NCI-H1092 treated with DMSO at 0.1 percent for 48 hours (cell line): ENCODE measurements at regions not wholly inside any gene's neighbourhood (a gene's known extent, or its start where the extent isn't known, plus 50 kb on each side); places are given as distances from the start of the nearest gene placed in this dataset.

Experiments used
- DNase-seq: peaks from one replicate; lab custom pipeline; 2025; lab: John Stamatoyannopoulos, UW

DNA sequence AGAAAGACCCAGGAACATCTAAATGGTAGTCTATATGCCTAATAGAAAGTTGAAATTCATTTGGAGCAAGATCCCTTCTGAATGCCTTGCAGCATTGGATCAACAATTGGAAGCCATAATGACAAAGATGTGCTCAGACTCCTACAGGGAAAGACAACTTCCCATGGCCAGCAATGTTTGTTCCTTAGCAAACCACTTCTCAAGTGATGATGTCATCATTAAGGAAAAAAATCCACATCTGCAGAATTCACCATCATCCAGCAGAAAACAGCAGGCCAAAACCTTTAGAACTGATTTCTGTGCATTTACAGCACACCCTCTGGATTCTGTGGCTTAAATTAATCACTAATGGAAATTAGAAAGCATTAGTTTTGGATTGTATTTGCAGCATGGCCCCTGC, 82.4 kb upstream of the ZIC3 start:
- no peak for DNase-seq

DNA sequence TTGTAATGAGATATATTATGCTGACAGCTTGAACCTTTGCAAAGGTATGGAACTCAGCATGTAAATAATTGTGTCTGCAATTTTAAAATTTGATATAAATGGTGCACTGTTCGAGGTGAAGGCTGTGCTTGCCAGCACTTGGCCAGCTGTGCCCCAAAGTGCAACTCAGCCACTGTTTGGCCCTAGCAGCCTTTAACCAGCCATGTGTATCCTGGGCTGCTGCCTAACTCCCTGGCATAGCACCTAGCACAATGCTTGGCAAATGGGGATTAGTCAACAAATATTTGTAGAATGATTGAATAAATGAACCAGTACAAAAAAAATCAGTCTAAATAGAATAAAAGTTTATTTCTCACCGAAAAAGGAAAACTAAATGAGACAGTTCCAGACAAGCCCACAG, 83.8 kb upstream of the ZIC3 start:
- DNase-seq, result peak; percentile 16

DNA sequence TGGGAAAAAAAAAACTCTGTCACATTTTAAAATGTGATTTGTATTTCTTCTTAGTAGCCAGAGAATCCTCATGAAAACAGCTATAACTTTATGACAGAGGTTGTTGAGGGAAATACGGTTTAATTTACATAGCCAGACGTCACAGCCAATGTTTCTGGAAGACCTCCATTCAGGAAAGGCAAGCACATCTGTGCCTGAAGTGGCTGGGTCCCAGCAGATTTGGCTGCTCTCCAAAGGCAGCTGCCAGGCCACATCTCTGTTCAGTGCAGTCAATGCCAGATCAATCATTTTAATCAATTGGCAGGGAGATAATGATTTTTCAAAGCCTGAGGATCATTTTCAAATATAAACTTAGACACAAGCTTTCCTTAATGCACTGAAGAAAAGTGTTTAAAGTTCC, 86.5 kb upstream of the ZIC3 start:
- peak; percentile 52 for DNase-seq

DNA sequence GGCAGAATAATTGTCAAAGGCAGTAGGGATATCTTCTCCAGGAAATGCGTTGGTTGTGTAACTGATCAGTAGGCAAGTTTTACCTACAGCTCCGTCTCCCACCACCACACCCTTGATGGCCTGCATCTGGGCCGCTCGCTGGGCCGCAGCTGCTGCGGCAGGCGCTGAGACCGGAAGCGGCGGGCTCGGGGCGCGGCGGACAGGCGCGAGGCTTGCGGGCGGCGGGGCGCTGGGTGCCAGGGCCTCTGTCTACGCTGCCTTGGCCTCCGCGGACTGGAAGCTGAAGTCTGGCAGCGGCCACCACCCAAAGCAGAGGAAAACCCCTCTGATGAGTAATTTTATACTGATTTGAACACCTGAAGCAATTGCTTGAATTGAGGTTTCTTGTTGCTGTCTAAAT, 124.2 kb upstream of the ZIC3 start:
- no peak for DNase-seq

DNA sequence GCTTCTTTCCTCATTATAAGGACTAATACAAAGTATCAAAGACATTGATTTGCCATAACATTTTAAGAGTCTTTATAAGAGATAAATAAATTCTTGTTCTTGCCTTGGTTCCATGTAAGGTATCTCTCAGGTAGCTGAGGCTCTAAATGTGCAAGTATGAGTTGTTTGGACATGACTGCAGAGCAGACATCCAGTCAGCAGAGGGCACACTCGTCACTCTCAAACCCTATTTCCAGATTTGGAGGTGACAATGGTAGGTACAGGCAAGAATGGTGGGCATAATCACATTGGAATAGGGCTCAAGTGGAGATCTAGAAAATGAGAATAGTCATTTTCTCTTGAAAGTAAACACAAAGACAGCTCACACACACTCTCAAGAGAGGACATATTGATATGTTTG, 133.3 kb upstream of the ZIC3 start:
- peak; percentile 54 for DNase-seq

DNA sequence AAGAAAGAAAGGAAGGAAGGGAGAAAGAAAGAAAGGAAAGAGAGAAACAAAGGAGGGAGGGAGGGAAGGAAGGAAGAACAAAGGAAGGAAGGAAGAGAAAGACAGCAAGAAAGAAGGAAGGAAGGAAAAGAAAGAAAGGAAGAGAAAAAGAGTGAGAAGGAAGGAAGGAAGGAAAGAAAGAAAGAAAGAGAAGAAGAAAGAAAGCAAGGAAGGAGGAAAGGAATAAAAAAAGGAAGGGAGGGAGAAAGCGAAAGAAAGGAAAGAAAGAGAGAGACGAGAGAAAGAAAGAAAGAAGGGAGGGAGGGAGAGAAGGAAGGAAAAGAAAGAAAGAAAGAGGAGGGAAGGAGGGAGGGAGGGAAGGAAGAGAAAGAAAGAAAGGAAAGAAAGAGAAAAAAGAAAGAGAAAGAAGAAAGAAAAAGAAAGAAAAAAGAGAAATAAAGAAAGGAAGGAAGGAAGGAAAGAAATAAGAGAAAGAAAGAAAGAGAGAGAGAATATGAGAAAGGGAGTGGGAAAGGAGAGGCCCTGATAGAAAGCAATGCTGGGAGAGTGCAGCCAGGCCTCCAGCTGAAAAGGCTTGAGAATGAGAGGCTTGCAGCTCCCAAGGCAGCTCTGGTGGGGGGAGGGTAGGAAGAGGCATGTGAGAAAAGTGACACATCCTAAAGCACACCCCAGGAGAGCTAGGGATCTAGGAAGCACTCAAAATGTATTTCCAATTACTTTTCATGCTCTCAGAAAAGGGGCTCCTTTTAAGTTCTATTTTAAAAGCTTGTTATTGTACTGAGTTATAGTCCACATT, 134.0 kb upstream of the ZIC3 start:
- DNase-seq, result no peak

DNA sequence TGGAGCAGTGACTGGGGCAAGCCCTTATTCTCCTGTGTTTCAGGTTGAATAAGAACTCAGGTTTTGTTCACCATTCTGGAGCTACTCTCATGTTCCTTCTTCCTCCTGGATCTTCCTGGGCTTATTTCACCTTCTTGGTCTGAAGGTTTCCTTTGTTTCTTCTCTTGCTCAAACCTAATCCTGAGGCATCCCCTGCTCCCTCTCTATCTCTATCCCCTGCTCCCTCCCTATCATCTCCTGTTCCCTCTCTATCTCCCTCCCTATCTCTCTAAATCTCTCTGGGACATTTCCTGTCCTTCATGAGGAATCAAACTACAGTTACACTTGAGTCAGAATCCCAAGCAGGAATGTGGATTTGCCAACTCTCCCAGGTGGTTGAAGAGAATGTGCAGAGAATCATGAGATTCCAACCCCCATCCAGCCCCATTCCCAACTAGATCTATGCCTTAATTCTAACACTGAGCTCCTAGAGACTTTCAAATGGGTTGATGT, 134.9 kb upstream of the ZIC3 start:
- DNase-seq, result no peak

DNA sequence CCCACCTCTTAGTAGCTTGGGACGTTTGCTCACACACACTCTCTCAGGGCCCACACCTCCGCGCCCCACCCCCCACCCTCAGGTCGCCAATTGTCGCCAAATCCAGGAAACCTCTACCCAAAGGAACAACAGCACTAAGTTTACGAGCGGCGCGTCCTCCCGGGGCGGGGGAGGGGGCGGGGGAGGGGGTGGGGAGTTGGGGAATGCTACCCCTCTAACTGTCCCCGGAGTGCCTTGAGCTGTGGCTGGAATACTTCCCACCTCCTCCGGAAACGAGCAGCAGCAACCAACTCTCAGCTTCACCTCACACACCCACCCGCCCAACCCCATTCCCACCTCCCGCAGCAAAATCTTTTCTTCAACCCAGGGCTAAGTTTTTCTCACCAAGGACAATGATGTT, 135.6 kb upstream of the ZIC3 start:
- DNase-seq, result no peak

DNA sequence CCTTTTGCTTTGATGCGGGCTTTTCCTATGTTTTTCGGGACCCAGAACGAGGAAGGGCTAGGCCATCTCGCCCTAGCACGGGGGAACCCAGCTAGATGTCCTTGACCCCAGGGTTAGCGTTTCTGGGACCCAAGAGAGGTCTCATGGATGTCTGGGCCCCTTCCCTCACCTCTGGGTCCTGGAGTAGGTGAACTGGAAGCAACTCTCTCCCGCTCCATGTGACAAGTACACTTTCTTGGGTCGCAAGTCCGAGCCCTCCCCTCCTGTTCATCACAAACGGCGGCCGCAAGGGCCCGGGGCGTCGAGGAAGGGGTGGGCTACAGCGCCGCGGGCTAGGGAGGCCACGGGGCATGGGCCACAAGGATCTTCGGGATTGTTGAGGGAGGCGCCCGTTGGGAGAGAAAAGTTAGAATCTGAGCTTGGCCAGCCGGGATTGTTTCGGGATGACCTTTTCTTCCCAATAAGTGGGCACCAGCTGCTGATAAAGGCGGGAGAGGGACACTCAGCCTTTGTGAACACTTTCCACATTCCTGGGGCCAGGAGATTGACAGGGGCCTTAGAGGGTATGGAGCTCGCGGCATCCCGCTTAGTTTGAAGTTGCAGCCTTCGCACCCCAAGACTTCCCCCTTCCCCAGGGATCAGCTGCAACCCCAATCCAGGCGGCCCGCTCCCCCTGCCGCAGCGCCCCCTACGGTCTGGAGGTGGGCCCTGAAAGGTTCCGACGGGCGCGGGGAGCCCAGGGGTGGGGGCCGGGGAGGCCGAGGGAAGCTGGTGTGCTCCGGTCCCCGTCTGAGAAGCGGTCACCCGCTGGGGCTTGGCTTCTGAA, 136.9 kb upstream of the ZIC3 start:
- DNase-seq, result no peak

DNA sequence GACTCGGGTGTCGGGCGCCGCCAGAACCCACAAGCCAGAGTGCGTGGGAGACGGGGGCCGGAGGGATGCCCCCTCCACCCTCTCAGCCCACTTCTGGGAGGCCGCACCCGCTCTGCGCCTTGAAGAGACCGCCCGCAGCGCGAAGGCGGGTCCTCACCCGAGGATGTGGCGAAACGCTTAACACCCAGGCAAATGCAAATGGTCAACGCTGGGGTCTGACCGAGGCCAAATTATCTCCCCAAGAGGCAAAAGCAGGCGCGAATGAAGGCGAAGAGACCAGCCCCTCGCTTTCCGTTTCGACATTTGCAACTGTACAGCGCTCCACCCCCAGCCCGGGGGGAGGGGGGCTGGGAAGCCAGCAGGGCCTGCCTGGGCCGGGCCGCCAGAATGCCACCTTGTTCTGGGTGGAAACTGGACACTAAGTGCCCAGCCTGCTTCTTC, 137.7 kb upstream of the ZIC3 start:
- no peak for DNase-seq

DNA sequence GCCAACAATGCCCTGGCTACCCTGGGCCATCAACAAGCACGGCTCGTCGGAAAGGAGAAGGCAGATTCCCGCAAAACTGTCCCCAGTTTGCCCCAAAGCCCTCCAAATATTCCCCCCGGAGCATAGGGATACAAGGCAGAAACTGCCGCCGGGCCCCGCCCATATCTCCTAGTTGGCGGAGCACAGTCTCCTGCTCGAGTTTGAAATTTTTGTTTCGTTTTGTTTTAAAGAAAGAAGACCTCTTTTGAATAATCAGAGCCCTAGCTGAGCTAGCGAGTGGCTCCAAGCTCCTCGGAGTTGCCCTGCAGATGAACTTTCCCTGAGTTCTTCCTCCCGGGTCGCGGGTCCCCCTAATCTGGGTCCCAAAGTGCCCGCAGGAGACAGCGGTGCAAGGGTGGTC, 138.1 kb upstream of the ZIC3 start:
- no peak for DNase-seq

DNA sequence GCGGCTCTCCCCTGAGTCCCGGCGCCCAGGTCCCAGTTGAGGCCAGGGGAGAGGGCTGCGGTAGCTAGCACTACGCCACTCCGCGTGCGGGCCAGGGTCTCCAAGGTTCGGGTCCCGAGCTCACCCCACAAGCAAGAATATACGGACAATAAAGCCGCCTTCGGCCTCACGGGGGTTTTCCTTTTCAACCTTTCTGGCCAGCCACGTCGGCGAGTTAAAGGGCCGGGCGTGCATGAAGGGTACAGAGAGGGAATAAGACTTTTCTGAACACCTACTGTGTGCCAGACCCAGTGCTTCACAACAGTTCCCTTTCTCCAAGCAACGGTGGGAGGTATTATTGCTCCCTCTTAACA, 138.5 kb upstream of the ZIC3 start:
- no peak for DNase-seq

DNA sequence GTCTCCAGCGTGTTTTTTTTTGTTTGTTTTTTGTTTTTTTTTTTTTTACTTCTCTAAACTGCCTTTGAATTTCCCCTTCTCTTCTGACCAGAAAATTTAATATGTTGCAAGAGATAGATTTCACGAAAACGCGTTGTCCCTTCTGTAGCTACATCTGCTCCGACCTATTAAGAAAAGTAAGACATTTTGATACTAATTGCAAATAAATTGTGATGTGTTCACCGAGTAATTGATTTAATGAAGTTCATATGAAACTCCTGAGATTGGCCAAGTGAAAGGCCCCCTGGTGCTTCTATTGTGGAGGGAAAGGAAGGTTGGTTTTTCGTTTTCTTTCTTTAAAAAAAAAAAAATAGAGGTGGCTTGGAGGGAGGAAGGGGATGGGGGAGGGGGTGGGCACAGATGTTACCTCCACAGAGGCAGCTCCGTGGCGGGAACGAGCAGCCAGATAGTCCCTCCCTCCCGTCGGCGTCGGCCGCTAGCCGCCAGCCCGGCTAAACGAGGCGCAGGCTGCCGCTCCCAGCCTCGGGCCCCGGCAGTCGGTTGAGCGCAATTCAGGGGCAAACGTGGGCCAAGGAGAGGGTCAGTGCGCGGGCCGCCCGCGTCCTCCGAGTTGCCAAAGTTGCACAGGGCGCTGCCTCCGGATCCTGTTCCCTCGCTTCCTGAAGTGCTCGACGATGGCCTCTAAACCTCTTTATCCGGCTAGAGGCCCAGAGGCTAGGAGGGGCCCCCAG, 139.1 kb upstream of the ZIC3 start:
- DNase-seq, result no peak

DNA sequence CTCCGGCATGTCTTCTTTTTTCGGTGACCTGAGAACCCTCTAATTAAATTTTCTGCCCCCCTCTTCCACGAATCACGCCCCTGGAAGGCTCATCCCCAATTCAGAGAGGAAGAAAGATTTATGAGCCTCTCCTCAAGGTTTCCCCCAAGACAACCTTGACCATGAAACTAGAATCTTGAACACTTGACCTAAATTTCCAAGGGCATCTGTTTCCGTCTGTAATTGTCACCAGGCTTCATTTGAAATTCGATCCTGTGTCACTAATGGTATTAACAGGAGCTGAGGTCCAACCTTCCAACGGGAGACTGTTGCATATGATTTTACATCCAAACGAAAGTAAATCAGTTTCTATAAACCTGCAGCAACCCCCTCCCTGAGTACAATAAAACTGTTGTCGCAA, 139.9 kb upstream of the ZIC3 start:
- no peak for DNase-seq

DNA sequence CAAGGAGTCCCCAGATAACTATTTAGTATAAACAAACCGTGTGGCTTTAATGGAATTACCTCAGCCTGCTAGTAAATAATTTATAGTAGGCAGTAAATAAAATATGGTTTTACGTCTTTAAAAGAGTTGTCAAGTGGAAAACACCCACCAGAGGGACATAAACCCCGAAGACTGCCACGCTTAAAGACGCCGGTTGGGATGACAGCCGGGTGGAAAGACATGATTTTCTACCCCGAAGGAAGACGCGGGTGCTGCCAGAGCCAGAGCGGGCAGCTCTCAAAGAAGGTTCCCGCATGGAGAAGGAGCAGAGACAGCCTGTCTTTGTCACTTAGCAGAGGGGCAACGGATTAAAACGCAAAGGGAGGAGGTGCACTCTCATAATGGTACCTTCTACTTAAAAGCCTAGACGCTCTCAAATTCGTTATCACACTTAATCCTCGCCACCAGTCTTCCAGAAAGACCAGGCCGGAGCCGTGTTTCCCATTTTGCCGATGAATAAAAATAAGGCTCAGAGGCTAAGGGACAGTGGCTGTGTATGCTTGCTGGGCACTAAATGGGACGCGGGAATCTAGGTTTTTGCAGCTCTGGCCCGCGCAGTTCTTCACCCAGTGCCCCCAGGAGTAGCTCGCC, 140.5 kb upstream of the ZIC3 start:
- no peak for DNase-seq

DNA sequence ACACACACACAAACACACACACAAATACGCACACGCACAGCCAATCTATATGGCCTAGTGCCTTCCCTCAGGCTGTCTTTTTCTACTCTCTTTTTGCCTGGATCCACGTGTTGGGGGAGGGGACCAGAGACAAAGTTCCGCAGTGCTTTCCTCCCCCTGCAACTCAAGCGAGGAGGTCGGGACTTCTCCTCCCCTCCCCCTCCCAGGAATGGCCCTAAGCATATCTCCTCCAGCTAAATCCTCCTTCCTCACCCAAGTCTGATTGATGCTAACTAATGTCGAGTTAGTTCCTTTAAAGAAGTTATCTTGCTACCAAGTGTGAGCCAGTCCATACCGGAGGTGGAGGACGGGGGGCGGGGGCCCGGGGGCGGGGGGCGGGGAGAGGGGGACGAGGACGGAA, 141.2 kb upstream of the ZIC3 start:
- DNase-seq, result no peak

DNA sequence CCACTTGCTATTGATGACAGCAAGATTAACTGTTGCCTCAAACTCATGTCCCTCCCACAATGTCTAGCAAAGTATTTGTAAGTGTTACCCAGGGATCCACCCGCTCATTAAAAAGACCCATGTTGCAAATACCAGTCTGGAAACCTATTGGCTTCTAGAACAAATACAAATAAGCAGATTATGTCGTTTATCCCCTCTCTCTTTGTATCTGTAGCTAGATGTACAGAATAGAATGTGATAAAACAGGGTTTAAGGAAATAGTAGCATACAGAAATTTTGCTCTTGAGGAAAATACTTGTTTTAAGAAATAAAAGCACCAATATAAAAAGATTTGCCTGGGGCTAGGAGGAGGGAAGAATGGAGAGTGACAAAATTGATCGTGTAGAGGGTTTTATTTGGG, 142.7 kb upstream of the ZIC3 start:
- no peak for DNase-seq

DNA sequence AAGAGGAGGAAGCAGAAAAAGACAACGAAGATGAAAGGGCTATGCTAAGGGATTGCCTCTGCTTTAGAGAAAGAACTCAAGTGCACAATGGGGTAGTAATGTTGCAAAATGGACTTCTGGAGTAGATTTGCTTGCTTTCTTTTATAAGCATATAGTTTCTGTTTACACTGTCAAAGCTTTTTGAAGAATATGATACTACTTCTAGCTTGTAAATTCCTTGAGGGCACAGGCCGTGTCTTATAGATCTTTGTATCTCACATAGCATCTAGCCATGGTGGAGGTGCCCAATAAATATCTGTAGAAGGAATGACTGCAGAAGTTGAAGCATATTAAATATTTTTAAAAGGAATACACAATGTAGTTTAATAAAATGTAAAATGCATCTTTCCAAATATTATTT, 147.8 kb upstream of the ZIC3 start:
- no peak for DNase-seq

DNA sequence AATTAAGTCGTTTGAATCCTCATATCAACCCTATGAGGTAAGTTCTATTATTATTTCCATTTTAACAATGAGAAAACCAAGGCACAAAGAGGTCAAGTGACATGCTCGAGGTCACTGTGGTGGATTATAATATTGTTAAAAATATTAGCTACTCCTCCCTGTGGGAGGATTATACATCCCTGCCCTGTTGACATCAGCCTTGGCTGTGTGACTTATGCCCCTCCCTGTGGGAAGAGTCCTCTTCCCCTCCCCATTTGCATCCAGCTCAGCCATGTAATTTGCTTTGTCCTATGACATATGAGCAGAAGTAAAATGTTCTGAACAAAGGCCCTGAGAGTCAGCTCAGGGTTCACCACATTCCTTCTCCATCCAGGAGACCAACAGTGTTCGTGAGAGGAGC, 152.7 kb upstream of the ZIC3 start:
- no peak for DNase-seq

DNA sequence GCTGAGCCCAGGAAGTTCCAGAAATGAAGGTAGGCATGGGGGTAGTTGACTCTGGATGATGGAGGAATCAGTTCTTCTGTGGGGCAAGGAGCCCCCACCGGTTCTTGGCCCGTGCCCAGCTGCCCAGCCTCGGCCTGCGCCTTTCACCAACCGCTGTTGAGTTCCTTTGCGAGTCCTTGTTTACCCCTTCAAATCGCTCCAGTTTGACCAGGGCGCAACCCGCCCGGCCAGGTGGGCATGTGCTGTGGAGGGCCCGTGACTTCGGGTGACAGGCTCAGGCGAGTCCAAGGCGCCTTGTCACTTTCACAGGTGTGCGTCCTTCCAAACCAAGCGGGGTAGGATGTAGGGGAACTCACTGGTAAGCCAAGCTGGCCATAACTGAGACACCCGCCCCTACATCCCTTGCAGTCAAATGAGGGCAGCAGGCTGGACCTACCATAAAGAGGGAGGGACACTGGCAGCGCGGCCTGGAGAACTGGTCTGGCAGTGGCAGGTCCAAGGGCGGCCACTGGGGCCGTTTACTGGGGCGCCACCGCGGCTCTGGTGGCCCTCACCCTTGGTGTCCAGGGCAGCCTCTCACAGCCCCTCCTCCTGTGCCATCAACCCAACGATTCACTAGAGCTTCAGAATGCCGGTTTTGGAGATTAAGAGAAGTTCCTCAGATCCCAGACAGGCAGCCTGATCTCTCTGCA, 160.3 kb upstream of the ZIC3 start:
- no peak for DNase-seq

DNA sequence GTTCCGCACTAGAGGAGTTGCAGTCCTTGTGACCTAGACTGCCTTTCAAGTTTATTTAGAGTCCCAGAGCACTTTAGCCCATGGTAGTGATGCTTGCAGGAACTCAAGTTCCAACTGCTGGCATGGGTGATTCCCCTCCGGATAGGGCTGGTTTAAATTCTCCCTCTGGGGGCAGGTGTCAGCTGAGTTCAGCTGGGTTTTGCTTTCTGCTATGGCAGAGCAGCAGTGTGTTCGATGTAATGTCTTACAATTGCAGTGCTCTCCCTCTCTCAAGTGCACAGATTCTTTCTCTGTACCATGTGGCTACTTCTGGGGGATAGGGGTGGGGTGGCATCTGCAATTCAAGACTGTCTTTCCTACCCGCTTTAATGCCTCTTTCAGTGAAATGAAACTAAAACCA, 164.8 kb upstream of the ZIC3 start:
- DNase-seq, result no peak

DNA sequence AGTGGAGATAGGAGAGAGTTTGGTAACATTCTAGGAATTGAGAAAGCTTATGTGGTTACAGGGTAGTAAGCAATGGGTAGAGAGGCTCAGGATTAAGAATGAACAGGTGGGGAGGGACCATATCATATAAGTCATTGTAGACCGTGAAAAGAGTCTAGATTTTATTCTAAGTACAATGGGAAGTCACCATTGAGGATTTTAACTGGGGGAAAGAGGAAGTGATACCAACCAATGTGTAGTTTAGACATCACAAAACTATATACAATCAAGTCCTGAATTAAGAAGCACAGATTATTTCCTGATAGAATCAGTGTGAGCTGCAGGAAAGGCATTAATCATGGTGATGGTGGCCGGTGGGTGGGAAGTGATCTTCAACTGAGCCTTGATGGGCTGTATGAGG, 178.3 kb upstream of the ZIC3 start:
- DNase-seq, result no peak
